Fibroblast of villous mesenchyme (primary cell): ENCODE measurements at regions not wholly inside any gene's neighbourhood (a gene's known extent, or its start where the extent isn't known, plus 50 kb on each side); places are given as distances from the start of the nearest gene placed in this dataset.

ENCODE experiments used
- DNase-seq: peaks from one replicate; pipeline ENCODE4 v3.0.0-alpha.2; 2010; ENCODE audit warnings: low read depth
- H3K4me3 ChIP-seq: 2 replicates; pipeline ENCODE4 v1.5.1; 2011; ENCODE audit warnings: low read depth, mild to moderate bottlenecking, low read length
- TF ChIP-seq, protein P1 (sequence below): IDR thresholded peaks from 2 replicates; pipeline ENCODE4 v1.5.1; 2012; ENCODE audit warnings: low read depth, mild to moderate bottlenecking, low read length; ENCODE audit not compliant: insufficient read depth

DNA sequence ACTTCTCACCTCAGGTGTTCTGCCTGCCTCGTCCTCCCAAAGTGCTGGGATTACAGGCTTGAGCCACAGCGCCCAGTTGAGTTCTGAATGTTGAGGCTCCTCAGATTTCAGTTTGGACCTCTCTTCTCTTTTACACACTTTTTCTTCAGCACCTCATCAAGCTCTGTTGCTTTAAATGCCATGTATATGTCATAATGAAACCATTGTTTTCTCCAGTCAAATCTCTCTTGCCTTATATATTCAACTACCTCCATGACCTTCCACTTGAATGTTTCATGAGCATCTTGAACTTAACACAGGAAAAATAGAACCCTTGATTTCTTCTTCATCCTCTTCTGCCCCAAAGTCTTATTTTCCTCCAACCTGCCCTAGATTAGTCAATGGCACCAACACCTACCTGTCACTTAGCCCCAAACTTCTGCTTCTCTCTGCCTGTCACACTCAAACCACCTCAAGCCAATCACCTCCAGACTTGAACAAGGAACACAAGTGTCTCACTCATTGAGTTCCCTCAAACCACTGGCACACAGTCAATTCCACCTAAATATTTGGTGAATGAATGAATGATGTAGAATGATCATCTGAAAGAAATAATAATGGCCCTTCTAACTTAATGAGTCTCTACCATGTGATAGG, 161.0 kb upstream of the SGK1 start:
- no peak overlapping the region for H3K4me3 ChIP-seq
- TF ChIP-seq, protein P1, sequence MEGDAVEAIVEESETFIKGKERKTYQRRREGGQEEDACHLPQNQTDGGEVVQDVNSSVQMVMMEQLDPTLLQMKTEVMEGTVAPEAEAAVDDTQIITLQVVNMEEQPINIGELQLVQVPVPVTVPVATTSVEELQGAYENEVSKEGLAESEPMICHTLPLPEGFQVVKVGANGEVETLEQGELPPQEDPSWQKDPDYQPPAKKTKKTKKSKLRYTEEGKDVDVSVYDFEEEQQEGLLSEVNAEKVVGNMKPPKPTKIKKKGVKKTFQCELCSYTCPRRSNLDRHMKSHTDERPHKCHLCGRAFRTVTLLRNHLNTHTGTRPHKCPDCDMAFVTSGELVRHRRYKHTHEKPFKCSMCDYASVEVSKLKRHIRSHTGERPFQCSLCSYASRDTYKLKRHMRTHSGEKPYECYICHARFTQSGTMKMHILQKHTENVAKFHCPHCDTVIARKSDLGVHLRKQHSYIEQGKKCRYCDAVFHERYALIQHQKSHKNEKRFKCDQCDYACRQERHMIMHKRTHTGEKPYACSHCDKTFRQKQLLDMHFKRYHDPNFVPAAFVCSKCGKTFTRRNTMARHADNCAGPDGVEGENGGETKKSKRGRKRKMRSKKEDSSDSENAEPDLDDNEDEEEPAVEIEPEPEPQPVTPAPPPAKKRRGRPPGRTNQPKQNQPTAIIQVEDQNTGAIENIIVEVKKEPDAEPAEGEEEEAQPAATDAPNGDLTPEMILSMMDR = no peak
- DNase-seq = no peak

DNA sequence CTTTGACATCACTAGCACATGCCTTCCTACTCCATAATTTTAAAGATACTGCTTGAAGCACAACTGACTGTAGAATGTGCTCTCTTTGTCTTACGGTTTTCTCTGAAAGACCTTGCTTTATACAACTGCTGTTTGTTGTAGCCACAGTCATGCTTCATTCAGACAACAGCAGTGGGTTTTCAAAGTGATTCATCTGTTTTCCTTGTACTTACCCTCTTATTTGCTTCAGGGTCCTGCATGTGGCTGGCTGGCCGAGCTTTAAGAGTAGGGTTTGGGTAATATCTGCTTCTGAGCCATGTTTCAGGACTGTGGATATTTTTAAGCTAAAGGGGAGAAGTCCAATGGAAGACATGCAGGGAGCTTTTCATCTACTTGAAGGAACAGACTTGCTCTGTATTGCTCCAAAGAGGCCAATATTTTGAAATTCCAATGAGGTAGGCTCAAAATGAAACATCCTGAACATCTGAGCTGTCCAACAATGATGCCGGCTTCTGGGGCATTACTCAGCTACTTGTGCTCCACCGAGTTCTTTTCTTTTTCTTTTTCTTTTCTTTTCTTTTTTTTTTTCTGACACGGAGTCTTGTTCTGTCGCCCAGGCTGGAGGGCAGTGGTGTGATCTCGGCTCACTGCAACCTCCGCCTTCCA, 160.2 kb upstream of the SGK1 start:
- no peak overlapping the region for H3K4me3 ChIP-seq
- TF ChIP-seq, protein P1 = no peak
- peak; percentile 39 for DNase-seq

DNA sequence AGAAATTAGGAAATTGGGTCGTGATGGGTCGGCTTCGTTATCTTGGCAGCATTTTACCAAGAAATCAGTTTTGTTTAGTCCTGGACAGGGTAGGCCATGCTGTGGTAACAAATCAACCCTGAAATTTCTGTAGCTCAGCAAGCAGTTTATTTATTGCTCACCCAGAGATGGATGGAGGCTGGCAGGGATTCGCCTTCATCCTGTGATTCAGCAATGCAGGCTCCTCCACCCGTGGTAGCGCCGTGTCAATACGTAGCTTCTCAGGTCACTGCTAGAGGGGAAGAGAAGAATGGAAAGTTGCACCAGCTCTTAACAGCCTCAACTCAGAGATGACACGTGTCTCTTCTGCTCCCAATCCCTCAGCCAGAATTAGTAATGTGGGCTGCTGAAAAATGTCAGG, 157.0 kb upstream of the SGK1 start:
- TF ChIP-seq, protein P1 = no peak
- DNase-seq = no peak
- no peak overlapping the region for H3K4me3 ChIP-seq

DNA sequence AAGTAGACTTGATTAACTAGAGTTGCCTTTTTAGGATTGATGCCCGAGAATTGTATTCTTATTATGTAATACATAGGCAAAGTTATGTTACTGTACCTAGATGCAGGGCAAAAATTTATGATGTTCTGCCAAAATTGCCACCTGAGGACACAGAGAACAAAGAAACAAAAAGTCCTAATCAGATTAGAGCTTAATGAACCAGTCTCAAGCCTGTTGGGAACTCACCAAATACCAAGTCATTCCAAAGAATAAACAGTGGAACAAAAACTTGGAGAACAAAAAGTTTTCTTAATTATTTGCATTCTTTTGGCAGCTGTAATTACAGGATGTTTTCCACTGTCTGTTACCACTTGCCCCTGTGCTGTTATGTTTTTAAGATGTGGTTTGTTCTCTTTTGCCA, 154.7 kb upstream of the SGK1 start:
- TF ChIP-seq, protein P1 = no peak
- DNase-seq = peak; percentile 38
- no peak overlapping the region for H3K4me3 ChIP-seq

DNA sequence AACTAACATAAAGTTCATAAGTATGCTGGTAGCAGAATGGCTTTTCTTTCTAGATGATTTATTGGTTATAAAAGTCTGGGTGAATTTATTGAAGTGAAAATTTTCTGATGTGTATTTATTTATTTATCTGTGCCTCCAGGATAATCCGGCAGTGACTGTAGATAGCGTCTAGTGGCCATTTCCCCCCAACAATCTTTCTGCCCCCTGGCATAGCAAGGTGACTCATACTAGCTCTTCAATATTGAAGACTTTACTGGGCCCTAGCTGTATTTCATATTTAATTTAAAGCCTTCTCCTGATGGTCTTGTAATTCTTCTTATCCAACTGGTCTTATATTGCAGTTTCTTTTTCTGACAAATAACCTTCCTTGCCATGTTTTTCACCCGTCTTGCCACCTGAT, 154.1 kb upstream of the SGK1 start:
- DNase-seq = no peak
- TF ChIP-seq, protein P1 = no peak
- H3K4me3 ChIP-seq = no peak overlapping the region

DNA sequence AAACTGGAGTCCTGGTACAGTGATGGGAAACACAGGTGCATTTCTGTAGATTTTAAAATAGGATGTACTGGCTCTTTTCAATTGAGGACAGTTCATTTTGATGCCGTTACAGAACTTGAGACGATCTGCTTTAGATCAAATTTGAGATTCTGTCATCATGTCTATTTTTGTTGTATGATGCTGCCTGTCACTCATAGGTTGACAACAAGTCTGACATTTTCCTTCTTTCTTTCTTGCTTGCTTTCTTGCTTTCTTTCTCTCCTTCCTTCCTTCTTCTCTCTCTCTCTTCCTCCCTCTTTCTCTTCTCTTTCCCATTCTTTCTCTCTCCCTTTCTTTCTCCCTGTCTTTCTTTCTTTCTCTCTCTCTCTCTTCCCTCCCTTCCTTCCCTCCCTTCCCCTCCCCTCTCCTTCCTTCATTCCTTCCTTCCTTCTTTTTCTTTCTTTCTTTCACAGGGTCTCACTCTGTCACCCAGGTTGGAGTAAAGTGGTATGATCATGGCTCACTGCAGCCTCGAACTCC, 152.6 kb upstream of the SGK1 start:
- no peak overlapping the region for H3K4me3 ChIP-seq
- no peak for DNase-seq
- TF ChIP-seq, protein P1 = no peak
